ENCODE measurements at regions not wholly inside any gene's neighbourhood (a gene's known extent, or its start where the extent isn't known, plus 50 kb on each side); places are given as distances from the start of the nearest gene placed in this dataset.

GRCh38 chr2:65729246-65729645 is 296.8 kb upstream of the SPRED2 start (continued):
- no peak for TF ChIP-seq CEBPB (IDR thresholded peaks at IDR 0.05; ENCODE audit: low read depth, low read length)
- no peak for TF ChIP-seq YY1 (IDR thresholded peaks at IDR 0.05; ENCODE audit: low read depth, low read length)
- TF ChIP-seq TEAD4 (IDR thresholded peaks at IDR 0.05; ENCODE audit: low read depth, low read length), result no peak
- TF ChIP-seq TAF1 (IDR thresholded peaks at IDR 0.05; ENCODE audit: low read depth, low read length), result no peak
- no peak for TF ChIP-seq TAF7 (optimal IDR thresholded peaks at IDR 0.05; ENCODE audit: borderline replicate concordance, low read depth, low read length)
- no peak for TF ChIP-seq POLR2A (IDR thresholded peaks at IDR 0.05; ENCODE audit: control extremely low read depth in 1 of 2, low read depth in 2 of 2, low read length in 2 of 2)
